Prostate gland (tissue), 2 donors: ENCODE measurements at regions not wholly inside any gene's neighbourhood (a gene's known extent, or its start where the extent isn't known, plus 50 kb on each side); places are given as distances from the start of the nearest gene placed in this dataset.

Source experiments
- DNase-seq: peaks from one replicate; pipeline ENCODE4 v3.0.0-alpha.2; 2019; ENCODE audit warnings: low spot score
- H3K27ac ChIP-seq, 2 donors: fragments of 200-600 bp; sonication (generic); 2 replicates each; pipeline ENCODE4 v1.5.1; 2017 to 2019
- H3K27me3 ChIP-seq: fragments of 200-600 bp; sonication (generic); replicated peaks from 2 replicates; pipeline ENCODE4 v1.5.1; 2019; ENCODE audit not compliant: insufficient read depth
- H3K36me3 ChIP-seq, 2 donors: fragments of 200-600 bp; sonication (generic); 1 replicate in 1 of 2; 2 replicates in 1 of 2; pipeline versions ENCODE4 v1.5.1 to v1.8.1; 2017 to 2019
- H3K4me1 ChIP-seq: fragments of 200-600 bp; sonication (generic); replicated peaks from 2 replicates; pipeline ENCODE4 v1.5.1; 2019
- H3K4me3 ChIP-seq, 2 donors: fragments of 200-600 bp; sonication (generic); 2 replicates each; pipeline ENCODE4 v1.5.1; 2017 to 2019
- H3K9me3 ChIP-seq: fragments of 200-600 bp; sonication (generic); 2 replicates; pipeline ENCODE4 v1.5.1; 2017
- CTCF ChIP-seq, 4 experiments: fragments of 200-600 bp in 2 of 4; fragments of 450-650 bp in 2 of 4; sonication (generic) in 2 of 4; IDR thresholded peaks; 1 replicate in 3 of 4; 2 replicates in 1 of 4; pipeline ENCODE4 v1.5.1; 2016 to 2019; ENCODE audit warnings: antibody characterized with exemption in 4 of 4, mild to moderate bottlenecking in 2 of 4, moderate library complexity in 2 of 4
- POLR2A ChIP-seq: fragments of 450-650 bp; IDR thresholded peaks from one replicate; pipeline ENCODE4 v1.6.1; 2016; ENCODE audit warnings: antibody characterized with exemption, mild to moderate bottlenecking
- POLR2AphosphoS5 ChIP-seq: sonication (generic); formaldehyde crosslinking; IDR thresholded peaks from one replicate; pipeline ENCODE4 v1.6.1; 2017; ENCODE audit warnings: antibody characterized with exemption
- WGBS: methylation state at CpG from one replicate; pipeline ENCODE4 v1.1.5; 2018; 5-methylcytosine and 5-hydroxymethylcytosine counted together
- intact Hi-C: fragments of 100-400 bp; cut with DNase I; formaldehyde crosslinking; loops from one replicate; pipeline ENCODE4 v1.14.2; 2022

GRCh38 chr5:175252234-175252805 is 191.7 kb downstream of the DRD1 start:
- Histone ChIP-seq H3K27ac (no peak overlapping the region), H3K4me3 (no peak overlapping the region), H3K4me1 (no peaks in the 10 kb centered on the region), H3K9me3 (no peaks in the 10 kb centered on the region), H3K27me3 (no peaks in the 10 kb centered on the region), H3K36me3 (no peaks in the 10 kb centered on the region)
- intact Hi-C loops: no loop called here
- WGBS: 94% methylated on average over 4 of the region's 4 CpGs
- no peak for DNase-seq
- TF ChIP-seq CTCF (IDR thresholded peaks at IDR 0.05) (no peak), POLR2A (no peak), POLR2AphosphoS5 (no peak)

DNA sequence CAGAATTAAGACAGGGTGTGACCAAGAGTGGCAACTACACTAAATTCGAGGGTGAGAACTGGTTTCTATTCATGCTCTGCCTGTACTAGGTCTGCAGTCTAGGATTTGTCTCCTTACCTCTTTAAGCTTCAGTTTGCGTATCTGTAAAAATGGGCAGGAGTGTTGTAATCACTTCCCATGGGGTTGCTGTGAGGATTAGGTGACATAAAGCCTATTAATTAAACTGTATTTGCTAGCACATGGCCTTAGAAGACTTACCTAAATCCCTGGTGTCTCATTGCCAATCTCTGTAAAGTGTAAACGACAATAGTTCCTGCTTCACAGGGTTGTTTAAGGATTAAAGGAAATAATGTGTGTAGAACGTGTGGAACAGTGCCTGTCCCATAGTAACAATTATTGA is 193.6 kb downstream of the DRD1 start:
- TF ChIP-seq POLR2A: no peak
- no peak for DNase-seq
- Histone ChIP-seq H3K36me3 (no peaks in the 10 kb centered on the region), H3K4me1 (no peaks in the 10 kb centered on the region), H3K27ac (no peak overlapping the region), H3K27me3 (no peaks in the 10 kb centered on the region), H3K4me3 (no peak overlapping the region), H3K9me3 (no peaks in the 10 kb centered on the region)
- WGBS: 77% methylated on average over 4 of the region's 4 CpGs
- intact Hi-C loops: no loop called here

DNA sequence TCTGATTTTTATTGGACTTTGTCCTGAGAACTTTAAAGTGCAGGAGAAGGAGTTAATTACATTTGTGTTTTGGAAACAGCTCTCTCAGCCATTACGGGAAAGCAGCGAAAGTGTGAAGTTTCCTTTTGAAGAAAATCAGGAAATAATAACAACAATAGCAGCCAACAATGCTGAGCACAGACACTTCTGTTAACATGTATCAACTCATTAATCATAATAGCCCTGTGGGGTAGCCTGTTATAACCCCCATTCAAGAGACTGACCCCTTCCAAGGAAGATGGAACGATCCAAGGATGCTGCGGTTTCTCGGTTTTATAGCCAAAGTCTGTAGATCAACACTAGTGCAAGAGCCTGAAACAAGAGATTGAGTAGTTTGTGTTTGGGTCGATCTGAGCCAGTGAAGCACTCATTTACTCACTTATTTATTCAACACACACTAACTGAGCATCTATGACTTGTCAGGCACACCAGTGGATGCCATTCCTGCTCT is 195.5 kb downstream of the DRD1 start:
- DNase-seq: no peak
- no peak overlapping the region for H3K27ac ChIP-seq
- no peak overlapping the region for H3K4me3 ChIP-seq
- intact Hi-C loops: no loop called here
- no peaks in the 10 kb centered on the region for H3K4me1 ChIP-seq
- 69% methylated on average over 6 of the region's 6 CpGs for WGBS
- no peaks in the 10 kb centered on the region for H3K27me3 ChIP-seq
- no peaks in the 10 kb centered on the region for H3K36me3 ChIP-seq
- TF ChIP-seq CTCF (IDR thresholded peaks at IDR 0.05) (no peak), POLR2AphosphoS5 (no peak), POLR2A (no peak)
- no peaks in the 10 kb centered on the region for H3K9me3 ChIP-seq

DNA sequence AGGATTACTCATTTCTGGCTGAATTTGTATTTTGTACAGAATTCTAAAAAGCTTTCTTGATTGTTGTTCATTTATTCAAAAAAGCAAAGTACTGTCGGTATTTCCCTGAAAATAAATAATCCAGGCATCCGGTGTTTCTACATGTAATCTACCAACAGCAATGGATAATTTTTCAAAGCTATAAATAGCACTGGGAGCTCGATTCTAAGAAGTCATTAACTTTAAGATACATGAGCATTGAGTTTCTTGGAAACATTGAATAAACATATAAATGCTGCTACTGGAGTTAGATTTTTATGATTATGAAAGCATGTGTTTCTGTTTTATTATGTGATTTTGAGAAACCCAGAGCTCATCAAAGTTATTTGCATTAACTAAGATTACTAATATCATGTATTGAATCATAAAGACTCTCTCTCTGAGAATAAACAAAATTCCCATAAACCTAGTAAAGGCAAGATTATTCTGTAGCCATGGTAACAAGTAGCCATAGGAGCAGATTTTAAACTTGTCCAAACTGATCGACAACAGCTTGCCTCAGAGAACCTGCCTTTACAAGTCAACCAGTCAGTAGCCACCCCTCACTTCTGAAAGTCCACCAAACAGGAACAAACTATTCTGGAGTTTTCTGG is 197.0 kb downstream of the DRD1 start:
- Histone ChIP-seq H3K27me3 (no peaks in the 10 kb centered on the region), H3K4me3 (no peak overlapping the region), H3K4me1 (no peaks in the 10 kb centered on the region), H3K9me3 (no peaks in the 10 kb centered on the region), H3K36me3 (no peaks in the 10 kb centered on the region), H3K27ac (no peak overlapping the region)
- no peak for DNase-seq
- TF ChIP-seq POLR2A (no peak), POLR2AphosphoS5 (no peak), CTCF (IDR thresholded peaks at IDR 0.05) (no peak)
- WGBS: 18% methylated on average over 4 of the region's 4 CpGs
- intact Hi-C loops: no loop called here

DNA sequence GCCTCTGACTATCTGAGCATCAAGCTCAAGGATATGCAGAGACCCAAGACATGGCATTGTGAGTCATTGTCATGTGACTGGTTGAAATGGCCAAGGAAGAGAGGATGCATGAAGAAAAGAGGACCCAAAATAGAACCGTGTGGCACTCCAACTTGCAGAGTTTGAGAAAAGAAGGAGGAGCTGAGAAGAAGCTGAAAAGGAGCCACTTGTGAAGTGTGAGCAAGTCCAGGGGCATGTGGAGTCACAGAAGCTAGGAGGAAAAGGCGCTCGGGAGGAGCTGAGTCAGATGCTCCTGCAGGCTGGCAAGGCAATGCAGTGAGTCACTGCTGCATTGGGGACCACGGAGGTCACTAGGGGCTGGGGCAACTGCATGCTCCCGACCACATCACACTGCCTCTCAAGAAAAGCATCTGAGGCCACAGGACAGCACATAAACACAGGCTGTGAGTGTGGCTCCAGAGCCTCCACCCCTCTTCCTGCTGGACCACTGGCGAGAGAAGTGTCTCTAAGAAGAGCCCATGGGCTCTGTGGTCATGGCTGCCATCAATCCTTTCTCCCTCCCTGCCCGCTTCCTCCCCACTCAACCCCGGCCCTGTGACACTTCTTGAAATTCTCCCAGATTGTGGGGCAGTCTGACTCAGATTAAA is 197.6 kb downstream of the DRD1 start:
- no peak overlapping the region for H3K4me3 ChIP-seq
- H3K4me1 ChIP-seq: no peaks in the 10 kb centered on the region
- no peaks in the 10 kb centered on the region for H3K9me3 ChIP-seq
- intact Hi-C loops: no loop called here
- 59% methylated on average over 8 of the region's 8 CpGs for WGBS
- no peaks in the 10 kb centered on the region for H3K36me3 ChIP-seq
- no peaks in the 10 kb centered on the region for H3K27me3 ChIP-seq
- H3K27ac ChIP-seq: no peak overlapping the region
- TF ChIP-seq POLR2A: no peak
- TF ChIP-seq POLR2AphosphoS5: no peak
- no peak for TF ChIP-seq CTCF (IDR thresholded peaks at IDR 0.05)
- DNase-seq: no peak
